Activated T-cell treated with anti-CD3 and anti-CD28 coated beads, Interleukin-2, amount 50 U/mL, for 4 hours (primary cell): ENCODE measurements at regions not wholly inside any gene's neighbourhood (a gene's known extent, or its start where the extent isn't known, plus 50 kb on each side); places are given as distances from the start of the nearest gene placed in this dataset.

Source experiments
- ATAC-seq, 2 donors: fragments of 200-7000 bp; cut with Tn5 transposase; one replicate each; pipeline ENCODE4 v1.10.0; 2021
- DNase-seq: peaks from one replicate; pipeline ENCODE4 v3.0.0-alpha.2; 2020
- H3K27me3 Mint-ChIP-seq: one replicate; pipeline ENCODE4 v1.8.0; 2021; ENCODE audit warnings: low read depth, mixed read lengths
- H3K36me3 Mint-ChIP-seq: one replicate; pipeline ENCODE4 v1.8.0; 2022; ENCODE audit warnings: mixed read lengths; ENCODE audit not compliant: insufficient read depth
- H3K4me1 Mint-ChIP-seq: one replicate; pipeline ENCODE4 v1.8.0; 2021; ENCODE audit warnings: low read depth, mixed read lengths
- H3K4me3 Mint-ChIP-seq: one replicate; pipeline ENCODE4 v1.8.0; 2021; ENCODE audit warnings: mild to moderate bottlenecking, moderate library complexity, mixed read lengths
- H3K9me3 Mint-ChIP-seq: one replicate; pipeline ENCODE4 v1.8.0; 2021; ENCODE audit warnings: mixed read lengths

DNA sequence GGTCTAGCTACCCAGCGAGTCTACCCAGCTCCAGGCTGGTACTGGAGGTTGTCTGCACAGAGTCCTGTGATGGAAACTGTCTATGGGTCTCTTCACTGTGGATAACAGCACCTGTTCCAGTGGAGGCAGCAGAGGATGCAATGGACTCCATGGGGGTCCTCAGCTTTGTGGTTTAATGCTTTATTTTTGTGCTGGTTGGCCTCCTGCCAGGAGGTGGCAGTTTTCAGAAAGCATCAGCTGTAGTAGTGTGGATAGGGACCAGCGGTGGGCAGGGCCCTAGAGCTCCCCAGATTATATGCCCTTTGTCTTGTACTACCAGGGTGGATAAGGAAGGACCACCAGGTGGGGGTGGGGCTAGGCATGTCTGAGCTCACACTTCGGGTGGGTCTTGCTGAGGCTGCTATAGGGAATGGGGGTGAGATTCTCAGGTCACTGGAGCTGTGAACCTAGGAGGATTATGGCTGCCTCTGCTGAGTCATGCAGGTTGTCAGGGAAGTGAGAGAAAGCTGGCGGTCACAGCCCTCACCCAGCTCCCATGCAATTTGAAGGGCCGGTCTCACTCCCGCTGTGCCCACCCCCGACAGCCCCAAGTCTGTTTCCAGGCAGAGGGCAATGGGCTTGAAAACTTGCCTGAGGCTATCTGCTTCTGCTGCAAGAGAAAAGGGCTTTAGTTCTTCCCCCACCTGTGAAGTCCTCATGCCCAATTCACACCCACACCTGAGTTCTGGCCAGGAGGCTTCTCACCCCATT is 397.1 kb downstream of the TLE1 start:
- Mint-ChIP-seq H3K27me3 (no peaks in the 10 kb centered on the region), H3K4me3 (no peak overlapping the region), H3K9me3 (peaks cover 11% of the 10 kb centered on the region), H3K4me1 (no peaks in the 10 kb centered on the region), H3K36me3 (no peaks in the 10 kb centered on the region)
- no peak for ATAC-seq
- DNase-seq, result no peak

DNA sequence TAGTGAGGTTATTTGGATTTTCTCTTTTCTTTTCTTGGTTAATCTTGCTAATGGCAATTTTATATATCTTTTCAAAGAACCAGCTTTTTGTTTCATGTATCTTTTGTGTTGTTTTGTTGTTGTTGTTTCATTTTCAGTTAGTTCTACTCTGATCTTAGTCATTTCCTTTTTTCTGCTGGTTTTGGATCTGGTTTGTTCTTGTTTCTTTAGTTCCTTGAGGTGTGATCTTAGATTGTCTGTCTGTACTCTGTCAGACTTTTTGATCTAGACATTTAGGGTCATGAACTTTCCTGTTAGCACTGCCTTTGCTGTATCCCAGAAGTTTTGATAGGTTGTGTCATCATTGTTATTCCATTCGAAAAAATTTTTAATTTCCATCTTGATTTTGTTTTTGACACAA is 399.7 kb downstream of the TLE1 start:
- peaks cover 11% of the 10 kb centered on the region for H3K9me3 Mint-ChIP-seq
- no peak for ATAC-seq

DNA sequence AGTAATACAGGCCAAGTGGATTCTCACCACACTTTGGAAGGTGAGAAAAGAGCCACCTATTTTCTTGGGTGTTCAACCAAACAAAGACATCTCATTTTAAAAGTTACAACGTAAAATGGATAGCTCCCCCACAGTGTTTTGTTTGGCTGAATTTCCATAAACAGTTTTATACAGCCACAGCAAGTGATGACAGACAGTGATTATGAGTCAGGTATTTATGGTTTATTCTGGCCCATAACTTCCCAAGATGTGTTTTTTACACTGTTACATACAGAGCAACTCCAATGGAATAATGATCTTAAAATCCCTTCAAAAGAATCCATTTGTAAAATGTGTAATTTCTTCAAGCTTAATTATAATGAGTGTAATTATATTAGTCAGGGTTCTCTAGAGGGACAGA is 421.3 kb downstream of the TLE1 start:
- Mint-ChIP-seq H3K27me3 (no peaks in the 10 kb centered on the region), H3K9me3 (peaks cover 4% of the 10 kb centered on the region), H3K4me3 (no peak overlapping the region)

More for the DNA sequence above, 399.7 kb downstream of the TLE1 start:
- Mint-ChIP-seq H3K36me3 (no peaks in the 10 kb centered on the region), H3K4me3 (no peak overlapping the region), H3K27me3 (no peaks in the 10 kb centered on the region), H3K4me1 (no peaks in the 10 kb centered on the region)
- DNase-seq, result no peak

DNA sequence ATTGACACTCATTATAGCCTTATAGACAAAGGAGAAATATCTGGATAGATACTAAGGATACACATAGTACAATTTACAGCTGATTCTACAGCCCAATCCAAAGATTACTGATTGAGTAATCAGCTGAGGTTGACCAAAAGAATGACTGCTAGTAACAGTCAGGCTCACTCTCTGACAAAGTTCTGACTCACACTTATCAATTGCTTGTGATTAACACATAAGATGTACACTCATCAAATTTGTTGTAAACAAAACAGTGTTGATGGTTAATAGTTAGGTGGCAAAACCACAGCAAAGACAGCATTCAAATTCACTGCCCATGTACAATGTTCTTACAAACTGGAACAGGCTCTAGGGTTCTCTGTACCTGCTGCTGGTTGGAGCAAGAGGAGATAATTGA is 422.7 kb downstream of the TLE1 start:
- H3K27me3 Mint-ChIP-seq, result no peaks in the 10 kb centered on the region
- no peak for DNase-seq
- ATAC-seq, result no peak
- peaks cover 4% of the 10 kb centered on the region for H3K9me3 Mint-ChIP-seq
- H3K4me1 Mint-ChIP-seq, result no peaks in the 10 kb centered on the region
- H3K36me3 Mint-ChIP-seq, result no peaks in the 10 kb centered on the region
- H3K4me3 Mint-ChIP-seq, result no peak overlapping the region

More for the DNA sequence above, 421.3 kb downstream of the TLE1 start:
- no peak for DNase-seq
- ATAC-seq, result no peak
- no peaks in the 10 kb centered on the region for H3K36me3 Mint-ChIP-seq
- H3K4me1 Mint-ChIP-seq, result no peaks in the 10 kb centered on the region

DNA sequence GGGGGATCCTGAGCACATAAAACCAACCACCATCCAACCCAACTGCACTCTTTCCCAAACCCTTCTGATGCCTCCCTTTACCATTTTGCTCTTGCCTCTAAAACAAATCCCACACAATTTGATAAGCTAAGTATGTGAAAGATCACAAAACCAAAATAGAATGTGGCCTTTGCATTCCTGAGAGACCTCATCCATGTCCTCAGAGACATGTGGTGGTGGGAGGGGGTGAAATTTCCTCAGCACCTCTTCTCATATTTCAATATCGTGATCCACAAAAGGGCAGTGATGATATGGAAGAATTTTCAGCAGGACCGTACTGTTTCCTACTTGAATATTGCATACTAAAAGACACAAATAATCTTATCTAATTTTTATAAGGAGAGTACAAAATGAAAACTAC is 423.3 kb downstream of the TLE1 start:
- no peaks in the 10 kb centered on the region for H3K27me3 Mint-ChIP-seq
- no peaks in the 10 kb centered on the region for H3K36me3 Mint-ChIP-seq
- ATAC-seq, result no peak
- peaks cover 8% of the 10 kb centered on the region for H3K9me3 Mint-ChIP-seq
- H3K4me3 Mint-ChIP-seq, result no peak overlapping the region
- no peak for DNase-seq
- no peaks in the 10 kb centered on the region for H3K4me1 Mint-ChIP-seq

DNA sequence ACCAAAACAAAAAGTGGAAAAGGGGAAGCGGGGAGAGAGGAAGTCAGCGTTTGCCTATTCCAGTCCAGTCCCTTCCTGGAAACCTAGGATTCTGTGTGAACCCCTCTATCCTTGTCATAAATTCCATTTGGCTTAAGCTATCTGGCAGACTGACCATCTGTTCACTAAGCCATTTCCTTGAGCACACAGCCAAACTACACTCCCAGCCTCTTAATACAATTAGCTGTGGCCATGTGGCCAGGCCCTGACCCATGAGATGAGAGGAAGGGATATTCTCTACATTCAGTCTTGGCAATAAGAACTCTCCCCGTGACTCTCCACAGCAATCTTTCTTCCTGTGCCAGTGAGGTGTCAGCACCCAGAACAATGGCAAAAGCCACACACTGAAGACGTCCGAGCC is 424.8 kb downstream of the TLE1 start:
- DNase-seq (no peak), ATAC-seq (no peak)
- Mint-ChIP-seq H3K36me3 (no peaks in the 10 kb centered on the region), H3K4me3 (no peak overlapping the region), H3K9me3 (peaks cover 15% of the 10 kb centered on the region), H3K4me1 (no peaks in the 10 kb centered on the region), H3K27me3 (no peaks in the 10 kb centered on the region)

DNA sequence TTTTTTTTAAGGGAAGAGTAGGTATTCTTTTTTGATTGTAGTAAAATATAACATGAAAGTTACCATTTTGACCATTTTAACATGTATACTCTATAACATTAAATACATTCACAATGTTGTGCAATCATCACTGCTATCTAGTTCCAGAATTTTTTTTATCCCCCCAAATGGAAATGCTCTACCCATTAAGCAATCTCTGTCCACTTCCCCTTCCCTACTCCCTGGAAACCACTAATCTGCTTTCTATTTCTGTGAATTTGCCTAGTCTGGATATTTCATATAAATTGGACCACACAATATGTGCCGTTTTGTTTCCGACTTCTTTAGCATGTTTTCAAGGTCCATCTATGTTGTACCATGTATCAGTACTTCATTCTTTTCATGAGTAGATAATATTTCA is 429.5 kb downstream of the TLE1 start:
- Mint-ChIP-seq H3K9me3 (peaks cover 19% of the 10 kb centered on the region), H3K4me3 (no peak overlapping the region), H3K27me3 (no peaks in the 10 kb centered on the region), H3K36me3 (no peaks in the 10 kb centered on the region), H3K4me1 (no peaks in the 10 kb centered on the region)
- DNase-seq, result no peak
- ATAC-seq, result no peak

DNA sequence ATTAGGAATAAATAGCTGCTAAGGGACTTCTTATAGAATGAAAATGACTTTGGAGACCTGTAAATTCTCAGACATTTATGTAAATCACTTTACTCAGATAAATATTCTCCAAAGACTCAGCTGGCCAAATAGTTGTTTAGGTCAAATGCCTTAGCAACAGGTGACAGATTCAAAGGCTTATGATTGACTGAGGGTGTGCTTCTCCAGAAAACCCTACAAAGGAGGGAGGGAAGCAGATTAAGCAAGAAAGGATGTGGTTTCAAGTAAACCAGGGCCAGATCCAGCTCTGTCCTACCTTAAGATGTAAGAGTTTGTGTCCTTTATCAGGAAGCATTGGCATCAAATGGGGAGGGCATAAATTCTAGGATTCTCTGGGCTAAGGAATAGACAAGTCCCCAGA is 433.0 kb downstream of the TLE1 start:
- Mint-ChIP-seq H3K27me3 (no peaks in the 10 kb centered on the region), H3K4me1 (no peaks in the 10 kb centered on the region), H3K9me3 (peaks cover 13% of the 10 kb centered on the region), H3K4me3 (no peak overlapping the region), H3K36me3 (no peaks in the 10 kb centered on the region)
- ATAC-seq (no peak), DNase-seq (no peak)

DNA sequence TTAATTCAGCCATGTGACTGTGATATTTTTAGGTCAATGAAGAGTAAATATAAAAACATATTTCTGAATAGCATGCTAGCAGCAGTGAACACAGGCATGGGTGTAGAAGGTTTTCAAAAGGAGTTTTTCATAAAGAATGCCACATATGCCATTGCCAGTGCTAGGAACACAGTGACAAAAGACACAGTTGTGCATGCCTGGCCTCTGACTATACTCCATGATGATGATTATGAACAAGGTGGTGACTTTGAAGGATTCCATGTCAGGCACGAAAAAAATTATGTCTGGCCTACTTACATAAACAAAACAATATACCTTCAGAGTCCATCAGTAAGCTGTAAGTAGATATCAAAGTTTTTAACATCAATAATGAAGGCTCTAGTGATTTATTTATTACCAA is 438.7 kb downstream of the TLE1 start:
- no peaks in the 10 kb centered on the region for H3K36me3 Mint-ChIP-seq
- H3K4me3 Mint-ChIP-seq, result no peak overlapping the region
- peaks cover 3% of the 10 kb centered on the region for H3K9me3 Mint-ChIP-seq
- no peaks in the 10 kb centered on the region for H3K4me1 Mint-ChIP-seq
- H3K27me3 Mint-ChIP-seq, result no peaks in the 10 kb centered on the region
- DNase-seq (no peak), ATAC-seq (no peak)

DNA sequence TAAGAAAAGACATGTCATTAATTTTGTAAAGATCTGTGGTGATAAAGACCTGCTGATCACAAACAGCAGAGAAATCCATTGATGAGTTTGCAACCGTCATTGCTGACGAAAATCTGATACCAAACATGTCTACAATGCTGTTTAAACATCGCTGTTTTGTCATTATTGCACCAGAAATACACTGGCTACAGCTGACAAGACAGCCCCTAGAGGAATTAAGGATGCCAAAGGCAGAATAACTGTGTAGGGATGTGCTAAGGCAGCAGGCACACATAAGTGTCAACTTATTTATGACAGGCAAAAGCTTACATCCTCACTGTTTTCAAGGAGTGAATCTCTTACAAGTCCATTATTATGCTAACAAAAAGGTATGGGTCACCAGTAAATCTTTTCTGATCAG is 439.3 kb downstream of the TLE1 start:
- no peak overlapping the region for H3K4me3 Mint-ChIP-seq
- no peak for ATAC-seq

DNA sequence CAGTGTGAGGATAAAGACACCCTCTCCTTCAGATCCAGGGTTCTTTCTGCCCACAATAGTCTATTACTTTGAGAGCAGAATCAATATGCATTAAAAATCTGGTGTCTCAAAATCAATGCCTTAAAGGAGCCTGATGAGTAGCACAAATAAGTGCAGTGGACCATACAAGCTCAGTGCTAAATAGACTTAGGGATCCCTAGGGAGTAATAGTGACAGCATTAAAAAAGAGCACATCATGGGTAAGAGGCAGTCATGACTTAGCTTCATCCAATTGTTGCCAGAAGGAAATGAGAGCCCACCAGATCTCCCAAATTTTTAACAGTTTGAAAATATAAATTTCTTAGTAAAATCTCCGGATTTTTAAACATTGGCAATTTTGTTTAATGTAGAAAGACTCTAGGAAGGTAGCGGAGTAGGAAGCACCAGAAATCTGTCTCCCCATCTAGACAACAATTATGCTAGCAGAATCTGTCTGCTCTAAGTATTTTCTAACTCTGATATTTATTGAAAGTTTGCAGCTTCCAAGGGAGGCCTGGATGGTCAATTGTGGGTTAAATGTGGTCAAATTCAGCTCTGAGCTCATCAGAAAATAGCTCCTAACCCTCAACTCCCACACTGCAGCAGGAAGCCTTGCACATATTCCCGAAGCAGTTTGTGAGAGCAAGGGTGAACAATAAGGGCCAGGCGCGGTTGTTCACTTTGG is 443.9 kb downstream of the TLE1 start:
- no peak overlapping the region for H3K4me3 Mint-ChIP-seq
- no peaks in the 10 kb centered on the region for H3K27me3 Mint-ChIP-seq

More for the DNA sequence above, 439.3 kb downstream of the TLE1 start:
- Mint-ChIP-seq H3K36me3 (no peaks in the 10 kb centered on the region), H3K27me3 (no peaks in the 10 kb centered on the region), H3K9me3 (peaks cover 3% of the 10 kb centered on the region), H3K4me1 (no peaks in the 10 kb centered on the region)
- no peak for DNase-seq

DNA sequence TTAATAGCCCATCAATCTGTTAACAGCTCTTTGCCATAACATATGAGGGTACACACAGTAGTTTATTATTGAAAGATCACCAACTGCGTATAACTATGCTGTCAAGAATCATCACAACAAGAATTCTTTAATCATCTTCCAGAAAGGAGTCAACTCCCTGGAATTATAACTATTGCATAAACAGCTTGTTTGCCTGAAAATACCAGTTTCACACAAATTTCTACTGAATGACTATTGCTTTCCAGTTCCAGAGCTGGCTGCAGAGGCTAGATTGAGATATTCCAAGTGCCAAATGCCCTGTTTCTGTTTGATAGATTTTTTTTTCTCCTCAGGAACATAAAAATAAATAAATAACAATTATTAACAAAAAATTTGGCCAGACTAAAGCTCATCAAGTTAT is 444.7 kb downstream of the TLE1 start:
- Mint-ChIP-seq H3K4me3 (no peak overlapping the region), H3K9me3 (peaks cover 3% of the 10 kb centered on the region), H3K27me3 (no peaks in the 10 kb centered on the region), H3K4me1 (no peaks in the 10 kb centered on the region), H3K36me3 (no peaks in the 10 kb centered on the region)
- DNase-seq (no peak), ATAC-seq (no peak)

More for the DNA sequence above, 443.9 kb downstream of the TLE1 start:
- Mint-ChIP-seq H3K4me1 (no peaks in the 10 kb centered on the region), H3K36me3 (no peaks in the 10 kb centered on the region), H3K9me3 (peaks cover 3% of the 10 kb centered on the region)
- no peak for DNase-seq
- ATAC-seq, result no peak

DNA sequence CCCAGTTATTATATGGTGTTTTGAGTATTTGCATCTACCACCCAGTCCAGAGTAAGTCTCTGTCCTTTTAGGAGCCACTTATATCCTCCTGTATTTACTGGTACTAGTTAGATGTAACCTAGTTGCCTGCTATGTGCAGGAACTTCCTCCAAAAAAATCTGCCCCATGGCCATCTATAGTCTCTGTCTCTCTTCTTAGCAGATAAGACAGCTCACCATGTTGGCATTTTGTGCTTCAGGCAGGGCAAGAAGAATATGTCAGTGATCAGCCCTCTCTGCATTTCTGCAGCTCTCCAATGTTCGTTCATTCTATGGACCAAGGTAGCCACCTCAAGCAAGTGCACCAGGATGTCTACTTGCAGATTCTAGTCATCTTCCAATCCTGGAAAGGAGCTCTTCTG is 446.5 kb downstream of the TLE1 start:
- Mint-ChIP-seq H3K36me3 (no peaks in the 10 kb centered on the region), H3K4me3 (no peak overlapping the region), H3K9me3 (no peaks in the 10 kb centered on the region), H3K4me1 (no peaks in the 10 kb centered on the region), H3K27me3 (no peaks in the 10 kb centered on the region)
- no peak for DNase-seq
- no peak for ATAC-seq

DNA sequence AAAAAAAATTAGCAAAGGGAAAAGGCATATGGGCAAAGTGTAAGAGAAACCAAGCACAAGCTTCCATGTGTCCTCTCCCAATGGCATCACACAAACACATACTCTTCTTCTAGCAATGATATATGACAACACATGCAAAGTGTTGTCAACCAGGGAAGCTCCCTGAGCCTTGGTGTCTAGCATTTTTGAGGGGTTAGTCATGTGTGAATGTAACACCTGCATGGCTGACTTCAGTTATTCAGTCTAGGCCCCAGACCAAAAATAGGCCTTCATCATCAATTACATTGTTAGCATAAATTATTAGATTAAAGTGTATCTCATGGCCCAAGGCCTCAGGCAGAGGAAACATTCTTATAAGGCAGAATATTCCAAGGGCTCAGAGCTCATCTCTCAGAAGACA is 450.0 kb downstream of the TLE1 start:
- no peak for ATAC-seq
- no peaks in the 10 kb centered on the region for H3K36me3 Mint-ChIP-seq

DNA sequence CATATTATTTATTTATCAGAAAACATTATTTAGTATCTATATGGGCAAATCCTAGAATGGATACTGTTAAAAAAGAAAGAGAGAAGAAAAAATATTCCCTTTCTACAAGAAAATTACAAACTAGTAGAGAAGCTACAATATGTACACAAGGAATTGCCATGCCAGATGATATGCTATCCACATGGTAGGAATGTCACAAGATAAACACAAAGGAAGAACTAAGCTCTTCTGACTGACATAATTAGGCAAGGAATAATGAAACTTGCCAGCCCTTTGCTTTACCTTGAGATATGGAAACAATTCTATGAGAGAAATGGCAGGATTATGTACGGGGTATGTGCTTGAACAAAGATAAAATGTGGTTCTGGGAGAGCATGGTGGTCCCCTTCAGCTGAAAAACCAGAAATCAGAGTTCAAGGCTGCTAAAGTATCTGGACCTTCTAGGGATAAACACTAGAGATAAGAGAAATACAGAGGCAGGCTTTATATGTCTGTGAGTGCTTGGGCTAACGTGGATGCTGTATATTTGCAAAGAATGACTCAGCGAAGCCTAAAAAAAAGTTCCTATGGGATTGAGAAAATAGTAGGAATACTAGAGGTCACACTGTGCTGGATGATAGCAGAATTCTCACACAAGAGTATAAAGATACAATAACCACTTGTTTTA is 451.6 kb downstream of the TLE1 start:
- H3K36me3 Mint-ChIP-seq, result no peaks in the 10 kb centered on the region
- H3K27me3 Mint-ChIP-seq, result no peaks in the 10 kb centered on the region
- no peak overlapping the region for H3K4me3 Mint-ChIP-seq
- DNase-seq (no peak), ATAC-seq (no peak)
- no peaks in the 10 kb centered on the region for H3K9me3 Mint-ChIP-seq
- no peaks in the 10 kb centered on the region for H3K4me1 Mint-ChIP-seq

More for the DNA sequence above, 450.0 kb downstream of the TLE1 start:
- no peaks in the 10 kb centered on the region for H3K9me3 Mint-ChIP-seq
- no peak for DNase-seq
- H3K4me3 Mint-ChIP-seq, result no peak overlapping the region
- H3K27me3 Mint-ChIP-seq, result no peaks in the 10 kb centered on the region
- H3K4me1 Mint-ChIP-seq, result no peaks in the 10 kb centered on the region
